Retinal pigment epithelial cell (primary cell): ENCODE measurements at regions not wholly inside any gene's neighbourhood (a gene's known extent, or its start where the extent isn't known, plus 50 kb on each side); places are given as distances from the start of the nearest gene placed in this dataset.

Experiments used
- DNase-seq: peaks from one replicate; pipeline ENCODE4 v3.0.0-alpha.2; 2010; ENCODE audit warnings: low read depth
- H3K4me3 ChIP-seq: 2 replicates; pipeline ENCODE4 v1.5.1; 2011; ENCODE audit warnings: mild to moderate bottlenecking, low read length, control low read depth, moderate library complexity
- CTCF ChIP-seq: conservative IDR thresholded peaks from 2 replicates; pipeline ENCODE4 v1.5.1; 2011; ENCODE audit warnings: low read depth, low read length, control low read depth, inconsistent platforms

GRCh38 chr17:13922885-13923284 is 146.4 kb upstream of the COX10 start:
- H3K4me3 ChIP-seq: no peak overlapping the region
- DNase-seq: no peak
- no peak for TF ChIP-seq CTCF

GRCh38 chr17:13925579-13925978 is 143.7 kb upstream of the COX10 start:
- H3K4me3 ChIP-seq: no peak overlapping the region
- DNase-seq: no peak
- peak; percentile 39 for TF ChIP-seq CTCF

GRCh38 chr17:13931111-13931526 is 138.2 kb upstream of the COX10 start:
- DNase-seq: no peak
- TF ChIP-seq CTCF: no peak
- no peak overlapping the region for H3K4me3 ChIP-seq

- no peak for DNase-seq
- no peak for TF ChIP-seq CTCF
- H3K4me3 ChIP-seq: no peak overlapping the region
These were observed 137.4 kb upstream of the COX10 start for GRCh38 chr17:13931800-13932460.

GRCh38 chr17:13933441-13934276 is 135.6 kb upstream of the COX10 start:
- no peak for DNase-seq
- H3K4me3 ChIP-seq: no peak overlapping the region

GRCh38 chr17:13939222-13939621 is 130.1 kb upstream of the COX10 start:
- TF ChIP-seq CTCF: no peak
- H3K4me3 ChIP-seq: no peak overlapping the region
- DNase-seq: no peak

More at GRCh38 chr17:13933441-13934276, 135.6 kb upstream of the COX10 start:
- TF ChIP-seq CTCF: no peak
